HepG2 (cell line): ENCODE measurements at regions not wholly inside any gene's neighbourhood (a gene's known extent, or its start where the extent isn't known, plus 50 kb on each side); places are given as distances from the start of the nearest gene placed in this dataset.

Source experiments
- ARID3A ChIP-seq: IDR thresholded peaks from 2 replicates; pipeline ENCODE4 v1.6.1; 2012; ENCODE audit warnings: low read depth, low read length, improper control_type of control experiment
- CC2D1A ChIP-seq: sonication (generic); formaldehyde crosslinking; IDR thresholded peaks from 2 replicates; pipeline ENCODE4 v1.8.1; 2023; ENCODE audit warnings: mild to moderate bottlenecking, missing genetic modification reagents
- CREM ChIP-seq, 2 experiments: sonication (generic) in 1 of 2; formaldehyde crosslinking in 1 of 2; IDR thresholded peaks; 2 replicates each; pipeline versions ENCODE4 v1.4.0 to v1.6.1; 2016 to 2020; ENCODE audit warnings: antibody characterized with exemption in 1 of 2, mild to moderate bottlenecking in 1 of 2, missing genetic modification reagents in 1 of 2
- FOSL1 ChIP-seq: sonication (generic); formaldehyde crosslinking; IDR thresholded peaks from 2 replicates; pipeline ENCODE4 v1.9.0; 2021; ENCODE audit warnings: missing genetic modification reagents, borderline replicate concordance
- GFI1 ChIP-seq: sonication (generic); formaldehyde crosslinking; IDR thresholded peaks from 2 replicates; pipeline ENCODE4 v1.5.0; 2020; ENCODE audit warnings: missing genetic modification reagents, mild to moderate bottlenecking, borderline replicate concordance
- HMG20B ChIP-seq: conservative IDR thresholded peaks from 2 replicates; pipeline ENCODE4 v1.6.1; 2016; ENCODE audit warnings: missing genetic modification reagents, missing compliant biosample characterization
- KDM4B ChIP-seq: sonication (generic); formaldehyde crosslinking; IDR thresholded peaks from 2 replicates; pipeline ENCODE4 v1.4.0; 2020; ENCODE audit warnings: missing genetic modification reagents
- KLF13 ChIP-seq: sonication (generic); formaldehyde crosslinking; IDR thresholded peaks from 2 replicates; pipeline ENCODE4 v1.4.0; 2020; ENCODE audit warnings: mild to moderate bottlenecking, missing genetic modification reagents
- SNAI1 ChIP-seq: sonication (generic); formaldehyde crosslinking; IDR thresholded peaks from 2 replicates; pipeline ENCODE4 v1.5.0; 2020; ENCODE audit warnings: mild to moderate bottlenecking, missing genetic modification reagents, borderline replicate concordance
- TBX3 ChIP-seq: fragments of 450-650 bp; IDR thresholded peaks from 2 replicates; pipeline ENCODE4 v1.6.1; 2017; ENCODE audit warnings: antibody characterized with exemption, mild to moderate bottlenecking, inconsistent platforms, borderline replicate concordance
- ZNF503 ChIP-seq: sonication (generic); formaldehyde crosslinking; IDR thresholded peaks from 2 replicates; pipeline ENCODE4 v1.4.0; 2020; ENCODE audit warnings: missing genetic modification reagents
- ZNF549 ChIP-seq: sonication (generic); formaldehyde crosslinking; IDR thresholded peaks from 2 replicates; pipeline ENCODE4 v1.5.0; 2020; ENCODE audit warnings: missing genetic modification reagents
- ZNF639 ChIP-seq: conservative IDR thresholded peaks from 2 replicates; pipeline ENCODE4 v1.6.1; 2018; ENCODE audit warnings: missing genetic modification reagents
- TF ChIP-seq, protein P1 (sequence below): sonication (generic); formaldehyde crosslinking; IDR thresholded peaks from 2 replicates; pipeline ENCODE4 v1.4.0; 2020; ENCODE audit warnings: missing genetic modification reagents
- TF ChIP-seq, protein P2 (sequence below): sonication (generic); formaldehyde crosslinking; IDR thresholded peaks from 2 replicates; pipeline ENCODE4 v1.5.0; 2020; ENCODE audit warnings: missing genetic modification reagents
- TF ChIP-seq, protein P3 (sequence below): IDR thresholded peaks from 2 replicates; pipeline ENCODE4 v1.6.1; 2018; ENCODE audit warnings: missing genetic modification reagents
- TF ChIP-seq, protein P4 (sequence below): sonication (generic); formaldehyde crosslinking; IDR thresholded peaks from 2 replicates; pipeline ENCODE4 v1.4.0; 2020; ENCODE audit warnings: mild to moderate bottlenecking, missing genetic modification reagents, borderline replicate concordance

DNA sequence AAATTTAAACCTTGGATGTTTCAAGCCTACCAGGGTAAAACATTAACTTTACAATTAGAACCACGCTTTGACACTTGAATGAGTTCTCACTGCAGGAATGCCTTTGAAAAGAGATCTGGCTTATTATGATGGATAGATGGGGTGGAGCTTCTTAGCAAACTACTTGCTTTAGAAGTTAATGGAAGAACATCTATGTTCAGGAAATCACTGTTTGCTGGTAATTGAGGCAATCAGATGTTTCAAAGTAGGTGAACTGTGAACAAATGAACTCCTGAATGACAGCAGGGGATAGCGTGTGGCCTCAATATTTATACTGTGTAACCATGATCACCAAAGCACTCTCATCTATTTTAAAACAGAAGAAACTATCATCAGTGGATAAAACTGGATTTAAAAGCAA lies 383.6 kb downstream of the PIK3C3 start (continued):
- peak; percentile 60; the same call in 1 of the 2 replicates for TF ChIP-seq ZNF503
- TF ChIP-seq, protein P1, sequence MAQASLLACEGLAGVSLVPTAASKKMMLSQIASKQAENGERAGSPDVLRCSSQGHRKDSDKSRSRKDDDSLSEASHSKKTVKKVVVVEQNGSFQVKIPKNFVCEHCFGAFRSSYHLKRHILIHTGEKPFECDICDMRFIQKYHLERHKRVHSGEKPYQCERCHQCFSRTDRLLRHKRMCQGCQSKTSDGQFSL (CRISPR knock-in tag), result no peak
- TF ChIP-seq, protein P2, sequence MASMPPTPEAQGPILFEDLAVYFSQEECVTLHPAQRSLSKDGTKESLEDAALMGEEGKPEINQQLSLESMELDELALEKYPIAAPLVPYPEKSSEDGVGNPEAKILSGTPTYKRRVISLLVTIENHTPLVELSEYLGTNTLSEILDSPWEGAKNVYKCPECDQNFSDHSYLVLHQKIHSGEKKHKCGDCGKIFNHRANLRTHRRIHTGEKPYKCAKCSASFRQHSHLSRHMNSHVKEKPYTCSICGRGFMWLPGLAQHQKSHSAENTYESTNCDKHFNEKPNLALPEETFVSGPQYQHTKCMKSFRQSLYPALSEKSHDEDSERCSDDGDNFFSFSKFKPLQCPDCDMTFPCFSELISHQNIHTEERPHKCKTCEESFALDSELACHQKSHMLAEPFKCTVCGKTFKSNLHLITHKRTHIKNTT (CRISPR knock-in tag), result no peak
- TF ChIP-seq FOSL1, result no peak
- TF ChIP-seq HMG20B (CRISPR knock-in tag), result peak; percentile 80
- TF ChIP-seq, protein P3, sequence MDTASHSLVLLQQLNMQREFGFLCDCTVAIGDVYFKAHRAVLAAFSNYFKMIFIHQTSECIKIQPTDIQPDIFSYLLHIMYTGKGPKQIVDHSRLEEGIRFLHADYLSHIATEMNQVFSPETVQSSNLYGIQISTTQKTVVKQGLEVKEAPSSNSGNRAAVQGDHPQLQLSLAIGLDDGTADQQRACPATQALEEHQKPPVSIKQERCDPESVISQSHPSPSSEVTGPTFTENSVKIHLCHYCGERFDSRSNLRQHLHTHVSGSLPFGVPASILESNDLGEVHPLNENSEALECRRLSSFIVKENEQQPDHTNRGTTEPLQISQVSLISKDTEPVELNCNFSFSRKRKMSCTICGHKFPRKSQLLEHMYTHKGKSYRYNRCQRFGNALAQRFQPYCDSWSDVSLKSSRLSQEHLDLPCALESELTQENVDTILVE (CRISPR knock-in tag), result no peak
- TF ChIP-seq ZNF549 (CRISPR knock-in tag), result no peak
- TF ChIP-seq, protein P4, sequence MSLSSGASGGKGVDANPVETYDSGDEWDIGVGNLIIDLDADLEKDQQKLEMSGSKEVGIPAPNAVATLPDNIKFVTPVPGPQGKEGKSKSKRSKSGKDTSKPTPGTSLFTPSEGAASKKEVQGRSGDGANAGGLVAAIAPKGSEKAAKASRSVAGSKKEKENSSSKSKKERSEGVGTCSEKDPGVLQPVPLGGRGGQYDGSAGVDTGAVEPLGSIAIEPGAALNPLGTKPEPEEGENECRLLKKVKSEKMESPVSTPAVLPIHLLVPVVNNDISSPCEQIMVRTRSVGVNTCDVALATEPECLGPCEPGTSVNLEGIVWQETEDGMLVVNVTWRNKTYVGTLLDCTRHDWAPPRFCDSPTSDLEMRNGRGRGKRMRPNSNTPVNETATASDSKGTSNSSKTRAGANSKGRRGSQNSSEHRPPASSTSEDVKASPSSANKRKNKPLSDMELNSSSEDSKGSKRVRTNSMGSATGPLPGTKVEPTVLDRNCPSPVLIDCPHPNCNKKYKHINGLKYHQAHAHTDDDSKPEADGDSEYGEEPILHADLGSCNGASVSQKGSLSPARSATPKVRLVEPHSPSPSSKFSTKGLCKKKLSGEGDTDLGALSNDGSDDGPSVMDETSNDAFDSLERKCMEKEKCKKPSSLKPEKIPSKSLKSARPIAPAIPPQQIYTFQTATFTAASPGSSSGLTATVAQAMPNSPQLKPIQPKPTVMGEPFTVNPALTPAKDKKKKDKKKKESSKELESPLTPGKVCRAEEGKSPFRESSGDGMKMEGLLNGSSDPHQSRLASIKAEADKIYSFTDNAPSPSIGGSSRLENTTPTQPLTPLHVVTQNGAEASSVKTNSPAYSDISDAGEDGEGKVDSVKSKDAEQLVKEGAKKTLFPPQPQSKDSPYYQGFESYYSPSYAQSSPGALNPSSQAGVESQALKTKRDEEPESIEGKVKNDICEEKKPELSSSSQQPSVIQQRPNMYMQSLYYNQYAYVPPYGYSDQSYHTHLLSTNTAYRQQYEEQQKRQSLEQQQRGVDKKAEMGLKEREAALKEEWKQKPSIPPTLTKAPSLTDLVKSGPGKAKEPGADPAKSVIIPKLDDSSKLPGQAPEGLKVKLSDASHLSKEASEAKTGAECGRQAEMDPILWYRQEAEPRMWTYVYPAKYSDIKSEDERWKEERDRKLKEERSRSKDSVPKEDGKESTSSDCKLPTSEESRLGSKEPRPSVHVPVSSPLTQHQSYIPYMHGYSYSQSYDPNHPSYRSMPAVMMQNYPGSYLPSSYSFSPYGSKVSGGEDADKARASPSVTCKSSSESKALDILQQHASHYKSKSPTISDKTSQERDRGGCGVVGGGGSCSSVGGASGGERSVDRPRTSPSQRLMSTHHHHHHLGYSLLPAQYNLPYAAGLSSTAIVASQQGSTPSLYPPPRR, result peak; percentile 77
- no peak for TF ChIP-seq CC2D1A (CRISPR knock-in tag)
- peak; percentile 61; the same call in 1 of the 2 replicates for TF ChIP-seq GFI1 (CRISPR knock-in tag)
- TF ChIP-seq KLF13 (CRISPR knock-in tag), result no peak
- TF ChIP-seq CREM (IDR thresholded peaks at IDR 0.05), result 0 out of 2 replicates have a peak, but pooled peaks have one; percentile 34
- no peak for TF ChIP-seq CREM (CRISPR knock-in tag; IDR thresholded peaks at IDR 0.05)
- no peak for TF ChIP-seq SNAI1
- peak; percentile 23; the same call in 1 of the 2 replicates for TF ChIP-seq ARID3A
- no peak for TF ChIP-seq KDM4B (CRISPR knock-in tag)
- TF ChIP-seq ZNF639 (CRISPR knock-in tag), result no peak
- TF ChIP-seq TBX3, result peak; percentile 50; the same call in 1 of the 2 replicates
